ENCODE measurements at regions not wholly inside any gene's neighbourhood (a gene's known extent, or its start where the extent isn't known, plus 50 kb on each side); places are given as distances from the start of the nearest gene placed in this dataset.
"Not testable (repeated sequence)": the region's sequence is repeated elsewhere in the genome, so short reads cannot be mapped to it uniquely, and the experiment has no call there.

DNA sequence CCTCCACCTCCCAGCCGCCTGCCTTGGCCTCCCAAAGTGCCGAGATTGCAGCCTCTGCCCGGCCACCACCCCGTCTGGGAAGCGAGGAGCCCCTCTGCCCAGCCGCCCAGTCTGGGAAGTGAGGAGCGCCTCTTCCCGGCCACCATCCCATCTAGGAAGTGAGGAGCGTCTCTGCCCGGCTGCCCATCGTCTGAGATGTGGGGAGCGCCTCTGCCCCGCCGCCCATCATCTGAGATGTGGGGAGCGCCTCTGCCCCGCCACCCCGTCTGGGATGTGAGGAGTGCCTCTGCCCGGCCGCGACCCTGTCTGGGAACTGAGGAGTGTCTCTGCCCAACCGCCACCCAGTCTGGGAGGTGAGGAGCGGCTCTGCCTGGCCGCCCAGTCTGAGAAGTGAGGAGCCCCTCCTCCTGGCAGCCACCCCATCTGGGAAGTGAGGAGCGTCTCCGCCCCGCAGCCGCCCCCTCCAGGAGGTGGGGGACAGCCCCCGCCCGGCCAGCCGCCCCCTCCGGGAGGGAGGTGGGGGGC lies 296.3 kb downstream of the HNRNPD start:
- DNase-seq (ENCODE audit: low read depth in 2 of 2) = not testable (repeated sequence)

DNA sequence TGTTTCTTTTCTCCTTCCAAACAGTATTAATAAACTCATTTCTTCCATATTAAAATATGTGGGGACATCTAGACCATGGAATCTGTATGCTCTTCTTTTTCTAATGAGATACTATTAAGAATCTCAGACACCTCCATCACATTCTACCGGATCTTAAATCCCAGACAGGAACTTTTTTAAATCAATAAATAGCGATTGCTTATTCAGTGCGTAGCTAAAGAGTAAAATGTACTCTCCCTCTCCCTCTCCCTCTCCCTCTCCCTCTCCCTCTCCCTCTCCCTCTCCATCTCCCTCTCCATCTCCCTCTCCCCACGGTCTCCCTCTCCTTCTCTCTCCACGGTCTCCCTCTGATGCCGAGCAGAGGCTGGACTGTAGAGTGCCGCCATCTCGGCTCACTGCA lies 297.0 kb downstream of the HNRNPD start:
- no peak for DNase-seq (ENCODE audit: low read depth in 2 of 2)

DNA sequence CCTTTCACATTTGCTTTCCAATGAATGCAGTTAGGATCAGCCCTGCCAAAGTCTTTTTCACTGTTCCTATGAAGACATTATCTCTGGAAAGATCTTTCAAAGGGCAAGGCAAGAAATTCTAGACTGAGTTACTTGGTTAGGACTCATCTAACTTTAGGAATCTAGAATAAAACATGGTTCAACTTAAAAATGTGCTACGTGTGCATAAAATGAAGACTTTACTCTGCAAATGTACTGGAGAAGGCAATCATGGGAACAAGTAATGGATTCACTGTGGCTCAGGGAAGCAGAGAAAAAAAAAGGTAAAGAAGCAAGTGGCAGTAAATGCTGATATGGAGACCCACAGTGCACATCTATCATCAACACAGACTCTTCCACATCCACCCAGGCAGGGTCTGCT lies 297.4 kb downstream of the HNRNPD start:
- no peak for DNase-seq (ENCODE audit: low read depth in 2 of 2)

DNA sequence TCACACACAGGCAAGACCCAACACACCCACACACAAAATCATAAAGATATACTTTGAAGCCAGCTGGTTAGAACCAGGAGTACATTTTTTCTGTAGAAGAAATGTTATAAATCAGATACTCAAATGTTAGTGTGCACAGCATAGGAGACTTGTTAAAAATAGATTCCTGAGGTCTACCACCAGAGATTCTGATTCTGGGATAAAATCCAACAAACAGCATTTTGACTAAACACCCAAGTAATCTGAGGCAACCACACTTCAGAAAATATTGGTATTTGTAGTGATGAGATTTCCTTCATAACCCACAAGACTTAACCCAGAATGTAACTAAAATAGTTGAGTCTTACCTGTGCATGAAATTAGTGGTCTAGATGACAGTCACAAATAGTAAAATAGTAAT lies 301.8 kb downstream of the HNRNPD start:
- DNase-seq (ENCODE audit: low read depth in 2 of 2) = no peak

DNA sequence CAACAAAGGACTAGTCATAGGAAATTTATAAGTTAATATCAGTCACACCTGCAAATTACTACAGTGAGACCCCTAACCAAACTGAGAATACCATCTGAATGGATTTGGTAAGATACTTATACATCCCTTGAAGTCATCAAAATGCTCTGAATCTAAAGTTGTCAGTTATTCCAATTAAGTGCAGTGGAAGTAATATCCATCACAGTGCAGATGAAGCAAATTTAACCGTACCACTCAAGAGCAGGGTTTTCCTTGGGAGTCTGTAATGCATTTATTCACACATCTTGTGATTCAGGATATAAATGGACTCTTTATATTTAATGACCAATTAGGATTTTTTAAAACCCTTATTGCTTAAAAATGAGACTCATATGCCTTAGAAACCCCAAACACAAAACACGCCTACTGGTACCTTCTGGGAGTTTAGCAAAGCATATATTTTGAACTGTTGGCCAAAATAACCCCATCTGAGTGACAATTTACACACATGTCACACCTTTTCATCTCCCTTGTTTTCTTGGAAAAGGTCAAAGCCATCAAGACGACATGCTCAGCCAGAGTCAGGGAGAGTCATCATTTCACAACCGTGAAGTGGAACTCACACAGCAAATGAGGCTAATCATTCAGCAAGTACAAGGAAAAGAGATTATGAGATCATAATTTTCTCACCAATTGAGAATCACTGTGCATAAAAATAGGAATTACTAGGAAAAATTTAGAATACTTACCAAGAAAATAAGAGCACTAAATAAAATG lies 303.7 kb downstream of the HNRNPD start:
- no peak for DNase-seq (ENCODE audit: low read depth in 2 of 2)

DNA sequence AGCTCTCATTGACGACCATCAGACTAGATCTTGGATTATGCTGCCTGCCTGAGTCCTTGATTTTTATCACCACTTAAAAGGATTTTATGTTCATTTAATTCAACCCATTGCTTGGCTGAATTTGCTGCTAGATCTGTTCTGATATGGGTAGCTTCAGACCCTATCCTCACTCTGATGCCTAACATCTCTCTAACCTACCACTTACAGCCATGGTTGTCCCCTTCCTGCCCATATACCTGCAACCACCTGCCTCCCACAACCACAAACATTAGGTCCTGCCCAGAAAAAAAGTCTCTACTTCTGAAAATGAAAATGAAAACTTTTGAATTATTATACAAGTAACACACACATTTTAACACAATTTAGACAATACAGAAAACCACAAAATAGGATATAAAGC lies 310.8 kb downstream of the HNRNPD start:
- no peak for DNase-seq (ENCODE audit: low read depth in 2 of 2)

DNA sequence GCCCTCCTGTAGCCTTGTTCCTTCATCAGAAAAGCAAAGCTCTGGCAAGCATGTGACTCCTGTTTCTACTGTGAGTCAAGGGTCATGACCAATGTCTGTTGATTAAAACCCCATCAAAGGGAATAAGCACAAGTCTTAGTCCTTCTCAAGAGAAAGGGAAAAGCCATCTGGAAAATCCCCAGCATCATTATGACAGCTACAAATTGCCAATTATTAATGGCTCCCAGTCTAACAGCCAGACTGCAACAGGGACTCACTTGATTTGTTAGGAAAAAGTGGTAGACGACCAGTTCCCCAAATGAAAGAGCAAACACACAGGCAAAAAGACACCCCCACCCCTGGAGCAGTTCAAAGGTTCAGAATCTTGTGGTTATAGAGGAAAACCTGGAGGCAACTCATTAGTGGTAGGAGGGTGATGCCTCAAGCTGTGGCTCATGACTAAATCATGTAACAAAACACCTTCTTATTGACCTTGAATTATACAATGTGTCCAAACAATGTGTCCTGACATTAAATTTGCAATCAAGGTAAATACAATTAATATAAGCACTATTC lies 315.7 kb downstream of the HNRNPD start:
- no peak for DNase-seq (ENCODE audit: low read depth in 2 of 2)

DNA sequence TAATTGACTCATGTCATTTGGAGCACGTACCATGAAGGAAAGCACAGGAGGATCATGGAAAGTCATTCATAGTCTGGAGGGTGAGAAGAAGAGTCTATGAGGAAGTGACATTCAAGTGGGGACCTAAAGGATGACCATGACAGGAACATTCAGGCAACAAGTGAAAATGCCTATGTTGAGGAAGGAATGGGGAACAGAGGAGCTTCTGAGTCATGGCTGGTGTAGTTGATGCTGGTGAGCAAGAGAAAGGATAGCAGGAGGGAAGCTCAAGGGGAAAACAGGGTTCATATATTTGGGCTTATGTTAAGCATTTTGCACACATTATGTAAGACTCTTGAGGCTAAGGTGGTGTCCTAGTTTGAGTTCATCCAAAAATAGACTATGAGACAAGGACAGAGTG lies 318.6 kb downstream of the HNRNPD start:
- DNase-seq (ENCODE audit: low read depth in 2 of 2) = no peak

DNA sequence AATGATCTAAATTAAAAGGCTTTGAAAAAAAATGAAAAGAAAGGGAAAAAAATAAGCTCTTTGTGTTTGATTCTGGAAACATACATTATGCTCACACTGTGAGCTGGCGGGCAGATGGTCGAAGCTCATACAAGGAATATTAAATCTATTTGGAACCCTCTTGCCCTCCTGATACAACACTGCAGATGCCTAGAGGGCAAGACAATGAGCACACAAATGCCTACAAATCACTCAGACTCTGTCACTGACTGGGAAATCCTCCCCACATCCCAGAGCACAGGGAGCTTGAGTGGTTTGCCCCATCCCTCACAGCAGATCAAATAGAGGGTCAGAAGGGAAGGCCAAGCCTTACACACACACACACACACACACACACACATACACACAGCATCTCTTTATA lies 320.4 kb downstream of the HNRNPD start:
- no peak for DNase-seq (ENCODE audit: low read depth in 2 of 2)

DNA sequence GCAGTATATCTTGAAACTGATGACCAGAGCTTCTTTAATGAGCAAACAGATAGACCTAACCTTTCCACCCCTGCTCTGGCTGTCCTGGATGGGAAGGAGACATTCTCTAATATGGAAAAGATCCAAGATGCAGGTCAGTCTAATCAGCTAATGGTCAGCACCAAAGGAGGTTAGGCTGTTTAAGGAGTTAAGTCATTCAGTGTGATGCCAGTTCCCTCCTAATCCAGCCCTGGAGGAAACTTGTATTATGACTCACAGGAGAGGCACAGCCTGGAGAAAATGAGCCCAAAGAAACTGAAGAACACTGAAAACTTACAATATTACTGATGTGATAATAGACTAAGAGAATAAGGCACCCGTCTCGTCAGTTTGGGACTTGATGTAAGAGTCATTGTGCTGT lies 323.0 kb downstream of the HNRNPD start:
- no peak for DNase-seq (ENCODE audit: low read depth in 2 of 2)

DNA sequence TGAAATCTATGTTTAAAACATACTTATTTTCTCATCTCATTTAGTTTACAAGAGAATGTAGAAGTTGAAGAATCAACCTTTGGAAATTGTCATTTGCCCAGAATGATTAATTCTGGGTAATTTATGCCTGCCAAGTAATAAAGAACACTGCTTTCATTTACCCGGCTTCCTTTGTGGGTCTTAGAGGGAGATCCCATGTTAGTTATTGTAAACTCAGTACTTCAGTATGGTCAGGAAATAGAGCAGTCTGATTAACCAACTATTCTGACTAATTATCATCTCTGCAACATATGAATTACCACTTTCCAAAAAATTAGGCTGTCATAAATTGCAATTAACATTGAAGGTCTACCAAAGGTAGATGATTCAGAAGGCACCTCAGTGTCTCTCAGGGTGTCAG lies 324.5 kb downstream of the HNRNPD start:
- DNase-seq (ENCODE audit: low read depth in 2 of 2) = no peak

DNA sequence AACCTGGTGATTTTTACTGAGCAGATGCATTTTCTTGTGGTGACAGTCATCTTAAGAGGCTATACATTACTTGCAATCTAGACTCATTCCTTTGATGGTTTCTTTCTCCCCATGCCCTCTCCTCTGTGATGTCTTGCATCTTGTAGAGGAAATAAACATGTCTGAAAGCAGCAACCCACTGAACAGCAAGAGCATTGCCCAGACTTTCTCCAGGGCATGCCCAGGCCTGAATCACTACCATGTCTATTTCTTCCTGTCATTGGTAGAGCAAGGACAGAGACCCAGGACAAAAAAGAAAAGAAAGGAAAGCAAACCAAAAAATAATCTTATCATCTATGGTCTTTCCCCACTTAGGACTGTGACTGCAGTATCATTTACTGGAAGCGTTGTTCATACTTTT lies 326.1 kb downstream of the HNRNPD start:
- no peak for DNase-seq (ENCODE audit: low read depth in 2 of 2)

DNA sequence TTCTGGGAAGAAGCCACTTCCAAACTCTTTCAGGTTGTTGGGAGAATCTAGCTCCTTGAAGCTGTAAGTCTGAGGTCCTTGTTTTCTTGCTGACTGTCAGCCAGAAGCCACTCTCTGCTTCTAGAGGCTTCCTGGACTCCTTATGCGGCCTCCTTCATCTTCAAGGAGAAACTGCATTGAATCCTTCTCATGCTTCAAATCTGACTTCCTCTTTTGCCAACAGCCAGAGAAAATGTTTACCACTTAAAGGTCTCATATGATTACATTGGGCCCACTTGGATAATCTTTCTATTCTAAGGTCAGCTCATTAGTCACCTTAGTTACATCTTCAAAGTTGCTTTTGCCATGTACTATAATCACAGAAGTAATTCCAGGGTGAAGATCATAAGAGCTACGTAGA lies 327.0 kb downstream of the HNRNPD start:
- DNase-seq (ENCODE audit: low read depth in 2 of 2) = no peak

DNA sequence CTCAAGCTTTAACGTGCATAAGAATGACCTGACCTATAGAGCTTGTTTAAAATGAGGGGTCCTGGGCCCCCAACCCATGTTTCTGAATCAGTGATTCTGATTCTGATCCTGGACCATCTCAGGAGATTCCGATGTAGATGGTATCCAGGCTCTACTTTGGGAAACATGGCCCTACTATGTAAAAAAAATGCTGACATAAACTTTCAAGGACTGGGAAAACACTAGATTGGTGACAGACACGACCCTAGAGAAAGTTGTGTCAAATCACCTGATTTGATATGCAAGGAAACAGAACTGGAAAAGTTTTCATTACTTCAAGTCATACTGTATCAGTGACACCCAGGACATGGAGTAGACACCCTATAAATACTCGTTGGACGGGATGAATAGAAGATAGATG lies 328.5 kb downstream of the HNRNPD start:
- DNase-seq (ENCODE audit: low read depth in 2 of 2) = no peak

DNA sequence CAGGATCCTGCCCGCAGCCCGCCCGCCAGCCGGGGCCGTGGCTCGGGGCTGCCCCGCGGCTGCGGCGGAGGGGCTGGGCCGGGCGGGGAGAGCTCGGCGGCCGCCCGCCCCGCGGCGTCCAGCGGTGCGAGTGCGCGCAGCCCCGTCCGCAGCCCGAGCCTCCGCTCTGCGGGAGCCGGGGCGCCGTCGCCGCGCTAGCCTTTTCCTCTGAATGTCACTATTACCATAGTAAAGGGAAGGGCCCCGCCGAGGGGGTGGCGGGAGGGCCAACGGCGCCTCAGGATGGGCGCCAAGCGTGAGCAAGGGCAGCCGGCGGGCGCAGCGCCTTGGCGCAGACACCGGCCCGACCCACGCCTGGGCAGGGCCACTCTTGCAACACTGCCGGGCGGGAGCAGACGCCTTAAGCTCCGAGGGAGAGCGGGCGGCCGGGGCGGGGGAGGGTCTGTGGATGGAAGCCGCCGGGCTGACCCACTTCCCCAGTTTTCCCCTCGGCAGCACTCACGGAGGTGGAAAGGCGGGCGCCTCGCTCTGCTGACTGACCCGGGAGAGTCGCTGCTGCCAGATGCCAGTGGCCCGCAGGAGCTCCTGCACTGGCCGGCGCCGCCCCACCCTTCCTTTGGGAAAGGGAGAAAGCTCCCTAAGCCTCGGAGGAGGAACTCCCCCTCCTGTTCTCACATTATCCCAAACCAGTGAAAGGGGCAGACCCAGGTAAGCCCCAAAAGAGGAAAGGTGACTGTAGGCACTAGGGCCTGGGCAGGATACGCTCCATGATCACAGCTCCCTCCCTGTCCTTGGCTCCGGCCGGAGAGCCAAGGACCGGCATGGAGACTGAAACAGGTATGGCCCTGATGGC lies 329.4 kb downstream of the HNRNPD start:
- no peak for DNase-seq (ENCODE audit: low read depth in 2 of 2)

DNA sequence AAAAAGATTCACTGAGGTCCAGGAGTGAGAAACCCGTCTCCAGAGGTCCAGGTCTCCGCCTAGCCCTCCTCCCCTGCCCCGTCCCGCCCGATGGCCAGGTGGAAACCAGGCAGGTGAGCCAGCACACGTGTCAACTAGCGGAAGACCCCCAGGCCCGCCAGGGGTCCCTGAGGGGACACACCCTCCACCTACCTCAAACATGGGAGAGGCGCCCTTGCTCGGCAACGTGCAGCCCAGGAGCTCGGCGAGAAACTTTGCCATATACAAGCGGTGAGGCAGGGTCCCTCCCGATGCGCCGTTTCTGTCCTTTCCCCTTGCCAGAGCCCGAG lies 330.0 kb downstream of the HNRNPD start:
- DNase-seq (ENCODE audit: low read depth in 2 of 2) = no peak

DNA sequence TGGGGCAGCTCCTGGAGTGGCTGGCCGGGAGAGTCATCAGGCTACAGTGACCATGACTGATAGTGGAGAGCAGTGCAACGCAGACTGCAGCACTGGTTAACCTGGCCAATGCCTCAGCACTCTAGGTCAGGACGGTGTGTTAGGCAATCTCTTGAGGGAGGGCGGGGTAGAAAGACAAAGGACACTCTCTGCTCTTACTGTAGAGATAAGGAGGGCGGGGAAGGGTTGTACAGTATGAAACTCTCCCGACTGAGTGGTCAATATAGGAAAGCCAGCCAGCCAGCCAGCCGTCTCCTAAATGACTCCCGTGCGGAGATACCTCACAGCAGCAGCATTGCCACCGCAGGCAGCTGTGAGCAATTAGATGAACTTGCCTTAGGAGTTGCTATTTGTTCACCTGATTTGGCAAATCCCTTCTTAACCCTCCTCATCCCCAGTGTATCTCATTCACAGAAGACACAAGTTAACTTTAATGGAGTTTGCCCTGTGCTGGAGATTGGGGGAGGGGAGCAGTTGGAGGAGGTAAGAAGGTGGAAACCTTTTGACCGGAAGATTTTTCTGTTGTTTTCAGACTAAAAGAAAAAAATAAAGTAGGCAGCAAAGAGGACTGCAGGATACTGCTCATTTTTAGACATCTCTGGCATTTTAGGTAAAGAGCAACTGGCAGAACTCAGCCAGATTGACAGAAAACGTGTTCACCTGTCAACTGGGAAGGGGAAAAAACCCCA lies 330.5 kb downstream of the HNRNPD start:
- no peak for DNase-seq (ENCODE audit: low read depth in 2 of 2)

DNA sequence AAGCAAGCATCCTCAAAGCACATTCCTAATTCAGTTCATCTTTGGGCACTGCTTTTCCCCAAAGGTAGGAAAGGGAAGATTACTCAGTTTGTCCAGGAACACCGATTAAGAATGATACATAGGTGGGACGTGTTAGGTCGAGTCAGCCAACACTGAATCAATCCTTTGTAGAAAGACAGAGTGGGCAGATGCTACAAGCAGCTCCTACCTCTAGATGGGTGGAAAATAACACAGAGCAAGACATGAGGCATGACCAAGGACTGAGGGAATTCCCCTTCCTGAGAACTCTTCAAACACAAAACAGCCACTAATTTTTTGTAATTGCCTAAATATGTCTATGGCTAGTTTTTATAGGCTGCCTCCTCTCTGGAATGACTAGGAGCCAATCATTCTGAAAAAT lies 331.7 kb downstream of the HNRNPD start:
- DNase-seq (ENCODE audit: low read depth in 2 of 2) = no peak

DNA sequence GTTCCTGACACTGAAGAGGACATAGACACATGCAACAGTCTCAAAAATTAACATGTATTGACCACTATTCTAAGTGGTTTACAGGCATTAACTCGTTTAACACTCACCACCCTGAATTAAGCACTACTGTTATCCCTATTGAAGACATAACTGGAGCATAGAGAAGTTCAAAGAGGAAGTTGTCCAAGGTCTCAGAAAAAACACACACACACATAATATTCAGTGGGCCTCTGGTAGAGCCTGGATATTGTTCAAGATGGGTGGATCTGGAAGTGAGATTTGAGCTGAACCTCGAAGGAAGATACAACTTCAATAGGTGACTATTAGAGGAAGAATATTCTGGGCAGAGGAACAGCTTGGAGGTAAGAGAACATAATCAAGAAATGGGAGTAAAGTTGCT lies 334.9 kb downstream of the HNRNPD start:
- no peak for DNase-seq (ENCODE audit: low read depth in 2 of 2)

DNA sequence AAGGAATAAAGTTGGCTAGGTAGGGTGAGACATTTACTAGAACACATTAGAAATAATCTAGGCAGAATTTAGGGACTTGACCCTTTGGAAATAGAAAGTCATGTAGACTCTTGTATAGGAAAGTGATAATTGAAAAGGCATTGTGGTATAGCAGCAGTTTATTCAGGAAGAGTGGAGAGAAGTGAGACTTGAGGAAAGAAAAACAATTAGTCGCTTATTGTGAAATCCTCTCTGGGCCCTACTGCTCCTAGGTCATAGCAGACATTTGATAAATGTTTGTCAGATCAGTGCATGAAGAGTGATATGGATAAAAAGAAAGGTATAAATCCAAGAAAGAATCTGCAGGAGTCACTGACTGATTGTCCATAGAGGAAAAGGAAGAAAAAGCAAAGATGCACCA lies 337.6 kb downstream of the HNRNPD start:
- DNase-seq (ENCODE audit: low read depth in 2 of 2) = no peak

DNA sequence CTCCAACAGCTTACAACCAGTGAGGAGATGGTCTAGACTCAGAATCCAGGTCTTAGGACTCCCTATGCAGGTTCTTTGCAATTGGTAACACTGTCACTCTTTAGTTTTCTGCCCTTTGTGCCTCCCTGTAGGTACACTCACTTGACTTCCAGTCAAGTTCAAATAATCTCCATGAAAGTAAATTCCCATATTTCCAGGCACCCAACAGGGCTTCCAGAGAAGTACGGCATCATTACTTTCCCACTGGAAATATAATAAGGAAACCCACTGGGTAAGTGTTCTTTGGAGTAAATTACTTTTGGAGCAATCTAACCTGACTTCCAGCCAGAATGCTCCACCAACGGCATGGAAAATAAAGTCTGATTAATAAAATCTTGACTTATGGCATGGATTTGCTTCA lies 338.9 kb downstream of the HNRNPD start:
- no peak for DNase-seq (ENCODE audit: low read depth in 2 of 2)

DNA sequence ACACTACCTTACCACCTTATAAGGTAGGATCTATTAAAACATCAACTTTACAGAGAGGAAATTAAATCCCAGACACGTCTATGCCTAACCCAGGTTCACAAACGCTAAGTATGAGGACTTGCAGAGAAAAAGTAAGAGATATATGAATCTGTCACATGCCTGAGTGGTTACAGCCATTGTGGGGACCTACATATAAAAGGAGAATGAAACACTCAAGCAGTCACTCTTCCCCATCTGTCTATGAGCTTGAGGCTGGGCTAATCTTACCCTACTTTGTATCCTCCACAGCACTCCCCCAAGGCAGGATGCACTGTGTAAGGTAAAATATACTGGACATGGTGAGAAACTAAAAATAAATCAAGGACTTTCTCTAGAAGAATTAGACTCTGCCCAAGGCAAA lies 339.9 kb downstream of the HNRNPD start:
- no peak for DNase-seq (ENCODE audit: low read depth in 2 of 2)
